GM21360 (cell line): ENCODE measurements at regions not wholly inside any gene's neighbourhood (a gene's known extent, or its start where the extent isn't known, plus 50 kb on each side); places are given as distances from the start of the nearest gene placed in this dataset.
"Not testable (repeated sequence)": the region's sequence is repeated elsewhere in the genome, so short reads cannot be mapped to it uniquely, and the experiment has no call there.

Source experiments
- ATAC-seq: cut with Tn5 transposase; IDR thresholded peaks from one replicate; pipeline ENCODE4 v1.9.1; 2021; ENCODE audit warnings: mild to moderate bottlenecking, moderate library complexity; ENCODE audit not compliant: unreplicated experiment

DNA sequence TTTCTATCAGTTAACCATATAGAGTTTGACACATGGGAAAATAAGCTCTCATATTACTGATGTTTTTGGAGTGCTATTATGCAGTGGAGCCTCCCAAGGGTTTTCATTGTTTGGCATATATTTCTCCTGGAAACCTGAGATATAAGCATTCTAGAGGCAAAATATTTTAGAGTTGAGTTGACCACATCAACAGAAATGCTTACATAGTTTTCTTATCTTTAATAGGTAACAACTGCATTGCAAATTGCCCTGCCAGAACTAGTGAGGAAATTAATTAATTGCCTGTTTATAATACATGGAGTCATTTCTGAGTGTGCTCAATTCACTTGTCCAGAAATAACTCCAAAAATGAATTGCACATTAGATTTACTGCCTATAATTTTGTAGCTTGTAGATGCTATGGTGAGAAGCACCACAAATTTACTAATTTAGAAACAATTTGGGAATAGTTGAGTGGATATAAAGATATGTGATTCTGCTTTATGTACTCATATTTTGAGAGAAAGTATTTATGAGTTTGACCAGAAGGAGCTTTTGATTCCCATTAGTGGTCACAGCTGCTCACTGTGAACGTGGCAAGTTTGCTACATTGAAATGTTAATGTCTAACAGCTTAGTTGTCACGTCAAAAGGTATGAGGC, 288.7 kb downstream of the CD109 start:
- no peak for ATAC-seq

DNA sequence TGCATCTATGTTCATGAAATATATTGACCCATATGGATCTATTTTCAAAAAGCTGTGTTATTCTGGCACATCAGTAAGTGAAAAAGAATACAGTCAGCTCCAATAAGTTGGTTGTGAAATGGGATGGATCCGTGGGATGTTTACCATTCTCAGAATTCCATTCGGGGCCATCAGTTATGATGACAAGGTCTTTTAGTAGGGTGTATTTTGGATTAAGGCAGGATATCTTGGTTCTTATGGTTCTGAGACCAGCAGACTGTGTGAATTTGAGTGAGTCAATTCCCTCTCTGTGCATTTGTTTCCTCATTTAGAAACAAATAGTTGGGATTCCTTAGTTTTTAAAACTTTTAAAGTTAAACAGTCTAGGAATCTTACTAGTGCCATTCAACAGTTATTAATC, 287.4 kb downstream of the CD109 start:
- no peak for ATAC-seq

DNA sequence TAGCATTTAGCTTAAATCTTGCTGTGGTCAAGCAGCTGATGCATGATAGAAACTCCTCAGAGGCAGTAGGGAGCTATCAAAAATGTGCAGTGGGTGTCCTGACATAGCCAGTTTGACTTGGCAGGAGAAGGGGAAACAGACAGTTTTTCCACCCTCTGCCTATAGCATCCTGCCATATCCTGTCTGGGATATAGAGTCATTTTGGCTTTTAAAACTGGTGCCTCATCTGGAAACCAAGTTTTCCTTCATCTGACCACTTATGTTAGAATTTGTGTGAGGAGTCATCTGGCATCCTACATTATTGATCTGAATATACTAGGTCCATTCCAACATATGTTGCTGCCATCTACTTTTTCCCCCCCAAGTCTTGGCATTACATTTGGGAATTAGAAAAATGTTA, 284.1 kb downstream of the CD109 start:
- no peak for ATAC-seq

DNA sequence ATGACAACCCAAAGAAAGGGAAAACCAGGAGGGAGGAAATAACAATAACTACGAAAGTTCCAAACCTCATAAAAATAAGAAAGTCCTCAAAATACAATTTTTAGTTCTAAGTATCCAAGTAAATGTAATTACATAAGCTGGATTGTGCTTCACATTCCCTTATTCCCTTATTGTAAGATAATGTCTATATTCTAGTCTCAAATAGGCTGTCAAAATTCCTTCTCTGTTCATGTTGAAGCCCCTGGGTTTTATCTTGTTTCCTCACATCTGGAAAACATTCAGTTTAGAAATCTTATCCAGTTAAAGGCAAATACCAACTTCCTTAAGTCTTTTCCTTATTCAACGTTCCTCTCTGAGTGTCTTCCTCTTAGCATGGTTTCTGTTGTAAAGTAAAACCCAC, 282.3 kb downstream of the CD109 start:
- no peak for ATAC-seq

DNA sequence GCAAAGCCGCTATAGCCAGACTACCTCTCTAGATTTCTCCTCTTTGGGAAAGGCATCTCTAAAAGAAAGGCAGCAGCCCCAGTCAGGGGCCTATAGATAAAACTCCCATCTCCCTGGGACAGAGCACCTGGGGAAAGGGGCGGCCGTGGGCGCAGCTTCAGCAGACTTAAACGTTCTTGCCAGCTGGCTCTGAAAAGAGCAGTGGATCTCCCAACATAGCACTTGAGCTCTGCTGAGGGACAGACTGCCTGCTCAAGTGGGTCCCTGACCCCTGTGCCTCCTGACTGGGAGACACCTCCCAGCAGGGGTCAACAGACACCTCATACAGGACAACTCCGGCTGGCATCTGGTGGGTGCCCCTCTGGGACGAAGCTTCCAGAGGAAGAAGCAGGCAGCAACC, 276.5 kb downstream of the CD109 start:
- ATAC-seq, result not testable (repeated sequence)

DNA sequence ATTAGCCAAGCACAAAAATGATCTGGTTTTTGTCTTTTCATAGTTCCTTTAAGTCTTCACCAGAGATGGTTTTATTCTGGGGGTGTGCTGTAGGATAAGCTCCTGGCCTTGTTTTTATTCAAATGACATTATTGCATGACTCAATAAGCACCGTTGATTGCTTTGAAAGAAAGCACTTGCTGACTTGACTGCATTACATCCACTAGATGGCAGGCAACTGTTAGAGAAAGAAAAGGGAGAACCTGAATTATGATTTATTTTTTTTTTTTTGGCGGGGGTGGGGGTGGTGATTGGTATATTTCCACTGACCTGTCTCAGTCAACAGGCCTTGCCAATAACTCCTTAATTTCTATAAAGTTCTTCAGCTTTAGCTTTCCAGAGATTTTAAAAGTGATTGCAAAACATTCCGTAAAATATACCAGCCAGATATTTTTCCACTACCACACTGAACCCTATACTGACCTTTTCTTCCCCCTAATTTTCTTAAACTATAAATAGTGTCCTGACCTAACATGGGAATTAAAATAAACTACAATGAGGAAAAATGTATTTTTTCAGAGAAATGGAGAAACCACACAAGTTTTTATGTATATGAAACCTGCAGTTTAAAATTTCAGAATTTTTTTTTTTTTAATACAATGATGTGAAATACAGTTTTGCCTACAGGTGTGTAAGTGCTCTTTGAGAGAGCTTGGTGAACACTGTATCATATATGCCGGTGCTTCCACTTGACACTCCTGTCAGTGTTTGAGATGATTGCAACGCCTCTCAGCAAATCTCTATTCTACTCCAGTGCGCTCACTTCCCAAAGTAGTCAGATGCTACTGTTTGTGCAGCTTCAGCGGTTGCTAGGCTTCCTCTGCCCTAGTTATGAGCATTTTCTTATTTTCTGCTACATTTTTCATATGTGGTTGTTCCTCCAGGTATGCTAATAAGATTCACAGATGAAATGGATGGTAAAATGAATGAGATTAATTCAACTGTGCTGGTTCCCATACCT, 274.3 kb downstream of the CD109 start:
- ATAC-seq, result no peak

DNA sequence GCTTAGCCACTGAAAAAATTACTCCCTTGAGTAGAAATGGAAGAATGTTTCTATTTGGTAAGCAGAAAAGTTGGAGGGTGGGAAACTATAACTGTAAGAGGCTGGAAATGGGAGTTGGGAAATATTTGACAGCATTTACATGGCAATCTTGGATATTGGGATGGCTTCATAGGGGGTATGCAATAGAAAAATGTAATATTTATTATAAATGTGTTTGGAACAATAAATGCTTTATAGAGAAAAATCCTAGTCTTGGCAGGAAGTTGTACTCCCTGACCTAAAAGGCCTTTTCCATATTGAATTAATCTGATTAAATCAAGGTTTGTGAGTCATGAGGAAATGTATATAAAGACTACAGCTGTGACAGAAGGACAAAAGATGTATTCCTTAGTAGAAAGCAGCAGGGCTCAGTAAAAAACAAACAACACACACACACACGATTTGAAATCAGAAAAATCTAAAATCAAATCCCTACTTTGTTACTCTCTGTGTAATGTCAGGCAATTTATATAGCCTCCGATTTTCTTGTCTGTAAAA, 272.3 kb downstream of the CD109 start:
- ATAC-seq, result no peak

DNA sequence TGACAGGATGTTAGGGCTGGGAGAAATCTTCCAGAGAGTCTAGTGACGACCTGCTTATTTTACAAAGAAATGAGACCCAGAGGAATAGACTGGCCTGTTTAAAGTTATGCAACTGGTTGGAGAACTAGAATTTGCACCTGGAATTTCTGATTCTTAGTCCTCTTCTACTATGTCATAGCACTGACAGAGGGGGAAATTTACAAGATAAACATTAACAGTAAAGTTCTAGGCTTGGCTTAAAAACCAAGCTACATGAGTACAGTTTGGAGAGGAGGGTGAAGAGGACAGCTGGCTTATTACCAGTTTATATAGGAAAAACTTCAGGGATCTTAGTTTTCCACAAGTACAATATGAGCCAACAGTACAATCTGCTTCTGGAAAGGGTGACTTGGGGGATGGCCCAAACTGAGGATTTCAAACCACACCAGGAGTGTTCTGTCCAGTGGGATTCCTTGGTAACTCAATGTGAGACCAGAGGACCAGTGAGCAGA, 269.6 kb downstream of the CD109 start:
- ATAC-seq, result no peak

DNA sequence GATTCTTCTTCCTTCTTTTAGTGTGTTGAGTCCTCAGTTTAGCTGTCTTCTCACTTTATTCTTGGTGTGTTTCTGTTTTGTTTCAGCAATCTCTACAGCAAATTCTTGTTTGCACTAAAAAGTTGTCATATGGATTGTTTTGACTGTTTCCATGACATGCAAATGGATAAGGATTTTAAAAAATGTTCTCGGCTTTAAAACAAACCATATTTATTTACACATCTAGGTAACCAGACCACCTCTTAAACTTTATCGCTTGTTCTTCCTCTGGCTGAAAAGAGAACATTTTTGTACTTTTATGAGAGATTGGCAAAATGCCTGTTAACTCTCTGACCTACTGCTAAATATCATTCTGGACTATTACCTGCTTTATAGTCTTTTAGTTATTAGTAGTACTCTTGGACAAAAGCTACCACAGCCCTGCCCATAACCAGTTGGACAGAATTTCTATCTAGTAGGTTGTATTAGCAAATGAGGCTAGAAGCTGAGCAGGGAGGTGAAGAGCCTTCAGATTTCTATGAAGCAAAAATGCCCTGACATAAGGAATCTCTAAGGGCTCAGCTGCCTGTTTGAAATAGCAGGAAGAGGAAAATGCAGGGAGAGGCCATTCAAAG, 268.3 kb downstream of the CD109 start:
- ATAC-seq, result no peak

DNA sequence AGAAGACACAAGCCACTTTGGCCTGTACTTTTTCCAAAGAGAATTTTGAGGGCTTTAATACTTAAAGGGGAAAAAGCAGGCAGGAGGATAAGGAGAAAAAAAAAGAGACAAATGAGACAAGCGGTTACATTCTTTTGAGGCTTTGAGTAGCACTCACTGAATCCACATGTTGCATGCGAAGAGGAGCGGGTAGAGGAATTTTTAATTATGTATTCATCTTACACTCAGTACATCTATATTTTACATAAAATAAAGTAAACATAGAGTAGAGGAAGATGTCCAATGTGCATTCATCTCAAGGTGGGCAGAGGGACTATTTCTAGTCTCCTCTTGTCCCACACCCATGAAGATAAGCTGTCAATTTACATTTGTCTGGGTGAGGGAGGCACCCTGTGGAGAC, 266.9 kb downstream of the CD109 start:
- ATAC-seq, result no peak

DNA sequence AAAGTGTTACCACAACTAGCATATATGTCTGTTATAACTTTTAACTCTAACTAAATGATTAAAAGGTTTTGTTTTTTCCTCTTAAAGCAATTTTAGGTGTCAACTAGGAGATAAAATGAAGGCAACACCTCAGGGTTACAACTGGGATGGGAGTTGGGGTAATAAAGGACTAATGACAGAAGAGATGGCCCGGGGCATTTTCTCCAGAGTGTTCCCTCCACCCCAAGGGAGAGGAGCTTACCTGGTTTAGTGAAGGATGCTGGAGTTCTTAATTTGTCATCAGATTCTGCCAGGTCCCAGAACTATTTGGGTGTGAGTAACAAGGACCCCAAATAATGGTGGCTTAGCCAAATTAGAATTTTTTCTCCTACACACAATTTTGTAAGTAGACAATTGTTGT, 260.3 kb downstream of the CD109 start:
- no peak for ATAC-seq

DNA sequence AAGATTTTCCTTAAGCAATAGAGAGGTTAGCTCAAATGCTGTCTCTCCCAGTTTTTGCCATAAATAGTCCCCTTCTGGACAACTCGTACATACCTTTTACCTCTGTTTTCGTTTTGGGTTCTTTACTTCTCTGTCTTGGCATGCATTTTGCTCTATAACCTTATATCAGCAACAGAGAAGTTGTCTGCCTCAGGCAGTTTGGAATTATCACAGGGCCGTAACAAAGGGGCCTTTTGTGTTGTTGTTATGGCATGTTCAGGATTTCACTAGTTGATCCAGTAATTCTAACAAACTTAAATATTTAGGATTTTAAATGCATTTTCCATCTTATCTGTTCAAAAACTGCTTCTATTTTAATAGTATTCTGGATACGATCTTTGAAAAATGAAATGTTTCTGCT, 259.8 kb downstream of the CD109 start:
- ATAC-seq, result no peak

DNA sequence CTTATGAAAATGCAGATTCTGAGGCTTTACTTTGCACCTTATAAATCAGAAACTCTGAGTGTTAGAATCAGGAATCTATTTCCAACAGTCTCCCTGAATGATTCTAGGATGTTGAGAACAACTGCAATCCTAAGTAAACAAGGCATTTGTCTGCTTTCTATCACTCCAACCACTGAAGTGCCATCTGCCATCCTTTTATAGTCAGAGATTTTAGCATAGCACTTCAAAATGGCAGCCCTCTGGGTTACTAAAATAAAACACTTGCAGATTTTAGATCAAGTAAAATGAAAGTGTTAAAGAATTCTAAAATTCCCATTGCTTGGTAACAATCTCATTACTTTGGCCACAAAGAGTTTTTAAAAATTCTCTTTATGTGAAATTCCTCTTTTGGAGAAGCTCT, 258.9 kb downstream of the CD109 start:
- no peak for ATAC-seq

DNA sequence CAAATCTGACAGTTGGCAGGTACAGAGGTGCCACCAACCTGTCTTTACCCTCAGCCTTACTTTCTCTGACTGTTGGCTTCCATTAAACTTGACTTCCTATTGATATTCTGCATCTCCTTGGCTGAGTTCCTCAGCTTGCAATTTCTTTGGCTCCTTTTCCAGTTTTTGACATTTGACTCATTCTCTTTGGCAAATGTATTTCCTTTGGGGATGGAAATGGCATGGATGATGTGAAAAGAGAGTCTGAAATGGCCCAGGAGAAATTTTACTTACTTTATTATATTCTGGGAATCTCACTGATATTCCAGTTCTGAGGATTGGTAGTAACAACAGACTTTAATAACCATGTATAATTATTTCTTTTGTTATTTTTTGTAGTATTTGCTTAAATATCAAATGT, 255.2 kb downstream of the CD109 start:
- ATAC-seq, result no peak

DNA sequence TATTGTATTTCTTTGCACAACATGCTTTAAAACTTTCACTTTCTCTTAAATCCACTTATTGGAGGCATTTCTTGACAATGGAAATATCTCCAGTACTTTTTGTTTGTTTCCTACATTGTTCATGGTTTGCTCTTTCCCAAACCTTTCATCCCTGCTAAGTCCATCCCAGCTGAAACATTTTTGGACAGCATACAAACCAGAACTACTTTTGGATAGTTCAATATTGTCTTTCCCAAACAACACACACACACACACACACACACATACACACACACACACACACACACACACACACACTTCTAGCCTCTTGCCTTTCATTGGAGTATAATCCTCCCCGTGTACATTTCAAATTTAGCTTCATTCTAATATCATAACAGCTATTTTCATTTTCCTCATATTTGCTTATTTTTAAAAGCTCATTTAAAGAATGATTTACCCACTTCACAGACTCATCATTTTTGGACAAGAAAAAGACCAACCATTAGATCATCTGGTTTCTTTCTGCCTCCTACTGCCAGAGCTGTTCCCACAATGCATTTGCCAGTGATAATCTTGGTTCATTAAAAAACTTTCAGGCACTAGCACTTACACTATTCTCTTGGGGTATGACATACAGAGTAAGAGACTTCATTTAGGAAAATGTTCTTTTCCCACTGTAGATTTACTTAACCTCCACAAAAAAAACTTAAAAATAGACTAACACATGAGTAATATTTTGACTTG, 248.1 kb downstream of the CD109 start:
- no peak for ATAC-seq

DNA sequence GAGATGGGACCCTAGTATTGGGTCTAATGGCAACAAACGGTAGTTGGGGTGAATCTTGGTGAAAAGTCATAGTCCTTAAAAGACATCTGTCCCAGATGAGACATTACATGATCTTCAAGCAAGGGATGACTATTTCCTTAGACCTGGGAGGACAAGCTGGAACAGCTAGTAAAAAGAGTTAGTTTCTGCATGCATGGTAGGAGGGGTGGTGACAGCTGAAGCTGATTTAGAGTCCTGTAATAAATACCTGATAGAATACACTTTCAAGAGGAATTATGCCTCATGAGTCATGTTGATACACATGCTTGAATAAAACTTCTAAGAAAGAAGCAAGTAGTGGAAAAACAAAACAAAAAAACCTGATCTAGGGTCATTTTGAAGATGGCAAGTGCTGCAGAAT, 247.4 kb downstream of the CD109 start:
- ATAC-seq, result no peak

DNA sequence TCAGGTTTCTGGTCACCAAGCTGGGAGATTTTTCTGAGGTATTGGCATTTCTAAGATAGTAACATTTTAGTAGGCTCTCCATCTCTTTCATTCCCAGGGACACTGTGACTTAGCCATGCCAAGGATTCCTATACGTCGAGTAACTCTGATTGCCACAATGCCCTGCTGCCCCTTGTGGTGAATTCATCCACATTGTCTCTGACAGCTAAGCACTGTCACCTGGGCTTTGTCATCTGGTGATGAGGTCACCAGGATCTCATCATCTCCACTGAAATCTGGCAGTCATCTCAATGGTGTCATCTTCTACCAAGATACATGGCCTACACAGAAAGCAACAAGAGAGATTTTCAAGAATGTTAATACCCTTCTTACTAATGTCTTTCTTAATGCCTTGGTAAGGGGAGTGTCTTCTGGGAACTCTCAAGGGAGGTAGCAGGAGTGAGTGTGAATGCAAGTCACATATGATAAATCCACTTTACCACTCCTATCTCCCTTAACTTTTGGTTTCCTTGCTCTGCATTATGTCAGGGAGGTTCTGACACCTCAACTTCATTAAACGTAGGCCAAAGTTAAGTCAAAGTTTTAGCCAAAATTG, 246.7 kb downstream of the CD109 start:
- no peak for ATAC-seq

DNA sequence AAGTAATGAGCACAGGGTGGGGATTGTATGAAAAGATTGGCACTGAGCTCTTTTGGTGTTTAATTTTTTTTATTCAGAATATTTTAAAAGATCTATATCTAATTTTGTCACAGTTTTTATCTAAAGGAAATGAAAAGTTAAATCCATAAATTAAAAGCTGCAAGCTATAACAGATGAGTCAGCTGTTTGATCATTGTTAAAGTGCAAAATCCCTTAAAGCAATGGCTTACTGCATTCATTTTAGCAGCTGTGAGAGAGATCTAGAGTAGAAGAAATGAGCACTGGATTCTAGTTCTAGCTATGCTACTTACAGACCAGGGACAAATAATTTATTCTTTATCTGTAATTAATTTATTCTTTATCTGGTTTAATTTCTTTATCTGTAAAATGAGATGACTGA, 245.9 kb downstream of the CD109 start:
- no peak for ATAC-seq

DNA sequence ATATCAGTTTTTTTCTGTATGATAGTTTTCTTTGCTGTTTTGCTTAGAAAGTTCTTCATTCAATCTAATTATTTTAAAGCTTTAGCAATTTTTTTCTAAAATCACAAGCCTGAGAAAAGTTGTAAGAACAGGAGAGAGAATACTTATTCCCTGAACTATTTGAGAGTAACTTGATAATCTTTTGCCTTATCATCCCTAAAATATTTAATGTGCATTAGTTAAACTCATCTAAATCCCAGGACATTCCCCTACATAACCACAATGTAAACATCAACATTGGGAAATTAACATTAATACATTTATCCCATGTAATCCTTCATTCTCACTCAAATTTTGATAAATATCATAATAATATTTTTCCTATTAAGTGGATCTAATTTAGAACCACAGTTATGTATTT, 241.8 kb downstream of the CD109 start:
- no peak for ATAC-seq

DNA sequence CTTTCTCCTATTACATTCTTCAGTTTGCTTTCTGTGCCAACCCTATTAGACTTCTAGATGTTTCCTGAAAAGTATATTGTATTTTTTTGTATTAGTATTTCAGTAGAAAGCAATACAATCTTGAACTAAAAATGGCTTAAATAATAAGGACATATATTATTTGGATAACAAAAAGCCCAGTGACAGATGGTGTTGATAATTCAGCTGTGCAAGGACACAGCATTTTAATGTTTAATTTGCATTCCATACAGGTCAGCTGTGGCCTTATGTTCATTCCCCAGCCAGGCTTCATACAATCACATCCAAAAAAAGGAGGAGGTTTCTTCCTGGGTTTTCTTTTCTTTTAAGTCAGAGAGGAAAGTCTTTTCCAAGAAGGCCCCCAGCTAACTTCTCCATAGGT, 236.9 kb downstream of the CD109 start:
- ATAC-seq, result no peak
